GM12878 (cell line): ENCODE measurements at regions not wholly inside any gene's neighbourhood (a gene's known extent, or its start where the extent isn't known, plus 50 kb on each side); places are given as distances from the start of the nearest gene placed in this dataset.

ENCODE experiments used
- ATAC-seq: fragments of 200-7000 bp; cut with Tn5 transposase; 3 replicates; pipeline ENCODE4 v1.9.1; 2020; ENCODE audit warnings: mild to moderate bottlenecking, moderate library complexity
- BruUV-seq: library from RNA; stranded (reverse); fragments of 400-500 nt; replicated peaks from 2 replicates; lab custom pipeline; 2021; lab: Mats Ljungman, UMichigan
- CTCF ChIA-PET: fragments of 300-600 bp; sonication (Branson Sonifier 250); formaldehyde crosslinking; extraction: SDS; loops from one replicate; lab custom pipeline; 2021; ENCODE audit warnings: inconsistent platforms; lab: Yijun Ruan, JAX
- POLR2A ChIA-PET: fragments of 350-600 bp; formaldehyde crosslinking; extraction: SDS; loops from one replicate; lab custom pipeline; 2021; ENCODE audit warnings: inconsistent platforms; lab: Charles Lee
- RAD21 ChIA-PET: fragments of 300-600 bp; sonication (Branson Sonifier 250); formaldehyde crosslinking; loops from one replicate; lab custom pipeline; 2023; ENCODE audit warnings: antibody characterized with exemption; ENCODE audit not compliant: unreplicated experiment; lab: Charles Lee
- SMC1A ChIA-PET: fragments of 300-600 bp; sonication (Branson Sonifier 250); formaldehyde crosslinking; loops from one replicate; lab custom pipeline; 2023; ENCODE audit not compliant: unreplicated experiment, uncharacterized antibody; lab: Charles Lee
- DNase-seq: peaks from one replicate; pipeline ENCODE4 v3.0.0-alpha.2; 2011; ENCODE audit warnings: low read depth, low spot score
- FAIRE-seq: peaks from 3 replicates; lab custom pipeline; 2011; peaks lifted over from hg19 to GRCh38; lab: Jason Lieb, UNC
- H2AFZ ChIP-seq: 2 replicates; pipeline ENCODE4 v1.6.0; 2011; ENCODE audit warnings: low read depth, low read length, control low read depth; ENCODE audit not compliant: control insufficient read depth
- H3K27ac ChIP-seq: 2 replicates; pipeline ENCODE4 v1.5.1; 2011; ENCODE audit warnings: control low read depth; ENCODE audit not compliant: control insufficient read depth, insufficient read depth
- H3K27me3 ChIP-seq, 2 experiments: replicated peaks in 1 of 2; 2 replicates each; pipeline versions ENCODE4 v1.6.0 to v1.6.1; 2011; ENCODE audit warnings: low read length in 1 of 2; ENCODE audit not compliant: control insufficient read depth in 2 of 2, insufficient read depth in 2 of 2
- H3K36me3 ChIP-seq, 2 experiments: 2 replicates each; pipeline ENCODE4 v1.5.1; 2011; ENCODE audit warnings: low read length in 1 of 2; ENCODE audit not compliant: control insufficient read depth in 2 of 2, insufficient read depth in 2 of 2
- H3K4me1 ChIP-seq: 2 replicates; pipeline ENCODE4 v1.6.1; 2011; ENCODE audit warnings: mild to moderate bottlenecking, low read length, moderate library complexity, mixed read lengths; ENCODE audit not compliant: control insufficient read depth, insufficient read depth
- H3K4me2 ChIP-seq: 2 replicates; pipeline ENCODE4 v1.6.0; 2011; ENCODE audit warnings: control low read depth; ENCODE audit not compliant: control insufficient read depth, insufficient read depth
- H3K4me3 ChIP-seq: fragments of 200-600 bp; sonication (generic); 2 replicates; pipeline ENCODE4 v1.5.1; 2016
- H3K79me2 ChIP-seq: 2 replicates; pipeline ENCODE4 v1.6.0; 2011; ENCODE audit warnings: low read length; ENCODE audit not compliant: control insufficient read depth, insufficient read depth
- H3K9ac ChIP-seq: 2 replicates; pipeline ENCODE4 v1.8.0; 2011; ENCODE audit warnings: low read length, control low read depth, mixed read lengths; ENCODE audit not compliant: control insufficient read depth, insufficient read depth
- H3K9me3 ChIP-seq: replicated peaks from 3 replicates; pipeline ENCODE4 v1.5.1; 2011; ENCODE audit warnings: mild to moderate bottlenecking, low read length; ENCODE audit not compliant: control insufficient read depth, insufficient read depth
- H4K20me1 ChIP-seq: 2 replicates; pipeline ENCODE4 v1.6.0; 2011; ENCODE audit not compliant: control insufficient read depth, insufficient read depth
- BCL11A ChIP-seq: IDR thresholded peaks from 2 replicates; pipeline ENCODE4 v1.6.1; 2011; ENCODE audit warnings: low read depth, low read length
- IRF3 ChIP-seq: fragments of 450-650 bp; IDR thresholded peaks from 2 replicates; pipeline ENCODE4 v1.6.1; 2014; ENCODE audit warnings: mild to moderate bottlenecking
- KLF5 ChIP-seq: fragments of 450-650 bp; IDR thresholded peaks from 2 replicates; pipeline ENCODE4 v1.6.1; 2014; ENCODE audit warnings: mild to moderate bottlenecking; ENCODE audit not compliant: partially characterized antibody
- MEF2B ChIP-seq: fragments of 450-650 bp; IDR thresholded peaks from 2 replicates; pipeline ENCODE4 v1.6.1; 2018; ENCODE audit warnings: mild to moderate bottlenecking, moderate library complexity; ENCODE audit not compliant: partially characterized antibody, poor library complexity, severe bottlenecking
- NBN ChIP-seq: fragments of 450-650 bp; IDR thresholded peaks from 2 replicates; pipeline ENCODE4 v1.6.1; 2016
- NR2C2 ChIP-seq: IDR thresholded peaks from 2 replicates; pipeline ENCODE4 v1.6.1; 2011; ENCODE audit warnings: borderline replicate concordance, low read depth; ENCODE audit not compliant: control insufficient read depth, insufficient read length
- NRF1 ChIP-seq: conservative IDR thresholded peaks from 2 replicates; pipeline ENCODE4 v1.6.1; 2011; ENCODE audit warnings: mild to moderate bottlenecking, low read depth, low read length, improper control_type of control experiment
- SREBF1 ChIP-seq: IDR thresholded peaks from 2 replicates; pipeline ENCODE4 v1.6.1; 2012; ENCODE audit warnings: mild to moderate bottlenecking, low read length
- YY1 ChIP-seq: IDR thresholded peaks from 2 replicates; pipeline ENCODE4 v1.6.1; 2011; ENCODE audit warnings: low read depth, mild to moderate bottlenecking, low read length
- ZNF384 ChIP-seq: IDR thresholded peaks from 2 replicates; pipeline ENCODE4 v1.6.1; 2012; ENCODE audit warnings: low read depth, mild to moderate bottlenecking, low read length, improper control_type of control experiment, borderline replicate concordance
- WGBS: methylation state at CpG from one replicate; pipeline ENCODE4 v1.1.6; 2016; ENCODE audit warnings: low lambda C conversion rate; ENCODE audit not compliant: insufficient replicate concordance, insufficient coverage; ENCODE audit errors: missing lambda C conversion rate; 5-methylcytosine and 5-hydroxymethylcytosine counted together
- in situ Hi-C: fragments of 300-500 bp; cut with MboI; formaldehyde crosslinking; loops from 9 replicates; pipeline ENCODE4 v1.14.3; 2018; ENCODE audit warnings: mixed read lengths
- intact Hi-C: fragments of 100-400 bp; cut with micrococcal nuclease; formaldehyde crosslinking; loops from one replicate; pipeline ENCODE4 v1.14.2; 2022; ENCODE audit not compliant: unreplicated experiment

- TF ChIP-seq IRF3, result no peak
- TF ChIP-seq, all 136 proteins: peak for 0
These were observed 352.2 kb upstream of the MAGEB16 start (continued) for GRCh38 chrX:35445912-35446311.

- POLR2A ChIA-PET, result no interaction called here
- 0% methylated on average over 1 of the region's 1 CpG for WGBS
- CTCF ChIA-PET, result no interaction called here
- no peak overlapping the region for H3K4me3 ChIP-seq
- no peak overlapping the region for H3K9ac ChIP-seq
- no peaks in the 10 kb centered on the region for H4K20me1 ChIP-seq
- no peak overlapping the region for H3K27ac ChIP-seq
- ATAC-seq, result no peak
- H3K36me3 ChIP-seq, result no peaks in the 10 kb centered on the region
- H2AFZ ChIP-seq, result no peak overlapping the region
- no peak for FAIRE-seq
- H3K9me3 ChIP-seq, result no peaks in the 10 kb centered on the region; the same call in 2 of the 3 replicates
- no peak overlapping the region for H3K4me2 ChIP-seq
- intact Hi-C loops, result no loop called here
- in situ Hi-C loops, result no loop called here
- DNase-seq, result no peak
- no peaks in the 10 kb centered on the region for H3K27me3 ChIP-seq
- TF ChIP-seq NR2C2 (no peak), KLF5 (no peak), YY1 (no peak), BCL11A (no peak), NRF1 (no peak), MEF2B (no peak), SREBF1 (no peak), ZNF384 (no peak), IRF3 (no peak), NBN (no peak)
- RAD21 ChIA-PET, result no interaction called here
- H3K4me1 ChIP-seq, result no peaks in the 10 kb centered on the region
- BruUV-seq, result no TSS peak
- H3K79me2 ChIP-seq, result no peaks in the 10 kb centered on the region
- SMC1A ChIA-PET, result no interaction called here
These were observed 341.3 kb upstream of the MAGEB16 start for GRCh38 chrX:35456891-35457290.
